Neural cell (in vitro differentiated cells): ENCODE measurements at regions not wholly inside any gene's neighbourhood (a gene's known extent, or its start where the extent isn't known, plus 50 kb on each side); places are given as distances from the start of the nearest gene placed in this dataset.

Experiments
- H2AFZ ChIP-seq: fragments of 200-600, 300-800 bp; sonication (generic), shearing (Covaris generic); 2 replicates; pipeline ENCODE4 v1.6.0; 2014; ENCODE audit warnings: low read depth, mild to moderate bottlenecking, antibody characterized with exemption, low read length, moderate library complexity
- H3F3A ChIP-seq: fragments of 200-600 bp; shearing (Covaris generic); 2 replicates; pipeline ENCODE4 v1.6.1; 2016; ENCODE audit warnings: mild to moderate bottlenecking, moderate library complexity, mixed read lengths, antibody characterized with exemption, low read length; ENCODE audit not compliant: insufficient read depth, poor library complexity, severe bottlenecking
- H3K27ac ChIP-seq: fragments of 200-600, 300-800 bp; sonication (generic), shearing (Covaris generic); 2 replicates; pipeline ENCODE4 v1.5.1; 2014; ENCODE audit warnings: mild to moderate bottlenecking, low read length, moderate library complexity
- H3K27me3 ChIP-seq: fragments of 300-800, 200-600 bp; sonication (generic), shearing (Covaris generic); 2 replicates; pipeline ENCODE4 v1.6.0; 2014; ENCODE audit warnings: mild to moderate bottlenecking, low read depth, low read length, moderate library complexity; ENCODE audit not compliant: insufficient read depth
- H3K36me3 ChIP-seq: fragments of 300-800, 200-600 bp; sonication (generic), shearing (Covaris generic); 2 replicates; pipeline ENCODE4 v1.5.1; 2014; ENCODE audit warnings: mild to moderate bottlenecking, antibody characterized with exemption, low read length, moderate library complexity; ENCODE audit not compliant: insufficient read depth
- H3K4me2 ChIP-seq: fragments of 300-800, 200-600 bp; sonication (generic), shearing (Covaris generic); 2 replicates; pipeline ENCODE4 v1.6.0; 2014; ENCODE audit warnings: mild to moderate bottlenecking, low read length
- H3K4me3 ChIP-seq: fragments of 300-800, 200-600 bp; sonication (generic), shearing (Covaris generic); 2 replicates; pipeline ENCODE4 v1.5.1; 2014; ENCODE audit warnings: mild to moderate bottlenecking, low read length, moderate library complexity
- H3K79me2 ChIP-seq: fragments of 200-600 bp; shearing (Covaris generic); replicated peaks from 2 replicates; pipeline ENCODE4 v1.6.0; 2014; ENCODE audit warnings: mild to moderate bottlenecking, low read length, moderate library complexity; ENCODE audit not compliant: insufficient read depth
- H3K9ac ChIP-seq: fragments of 300-800, 200-600 bp; sonication (generic), shearing (Covaris generic); 2 replicates; pipeline ENCODE4 v1.6.1; 2016; ENCODE audit warnings: mild to moderate bottlenecking, low read length, mixed read lengths
- H3K9me2 ChIP-seq: fragments of 200-600 bp; shearing (Covaris generic); 2 replicates; pipeline ENCODE4 v1.6.1; 2016; ENCODE audit warnings: mild to moderate bottlenecking, low read length, mixed read lengths; ENCODE audit not compliant: insufficient read depth
- H3K9me3 ChIP-seq: fragments of 200-600, 300-800 bp; sonication (generic), shearing (Covaris generic); 2 replicates; pipeline ENCODE4 v1.6.1; 2016; ENCODE audit warnings: mild to moderate bottlenecking, mixed run types, low read length, moderate library complexity, mixed read lengths
- H4K20me1 ChIP-seq: fragments of 200-600 bp; shearing (Covaris generic); 2 replicates; pipeline ENCODE4 v1.6.1; 2016; ENCODE audit warnings: mild to moderate bottlenecking, mixed run types; ENCODE audit not compliant: insufficient read depth
- CTCF ChIP-seq: fragments of 450-650 bp; IDR thresholded peaks from 2 replicates; pipeline ENCODE4 v1.5.1; 2014; ENCODE audit warnings: antibody characterized with exemption, mild to moderate bottlenecking, moderate library complexity; ENCODE audit not compliant: poor library complexity, severe bottlenecking
- EP300 ChIP-seq: fragments of 450-650 bp; conservative IDR thresholded peaks from 2 replicates; pipeline ENCODE4 v1.6.1; 2014; ENCODE audit warnings: antibody characterized with exemption, mild to moderate bottlenecking, moderate library complexity; ENCODE audit not compliant: poor library complexity, severe bottlenecking
- EZH2 ChIP-seq: fragments of 200-600, 300-800 bp; shearing (Covaris generic), sonication (generic); IDR thresholded peaks from 2 replicates; pipeline ENCODE4 v1.6.1; 2014; ENCODE audit warnings: antibody characterized with exemption, low read length, borderline replicate concordance, mild to moderate bottlenecking; ENCODE audit not compliant: insufficient read depth, poor library complexity, severe bottlenecking
- MXI1 ChIP-seq: fragments of 450-650 bp; conservative IDR thresholded peaks from 2 replicates; pipeline ENCODE4 v1.6.1; 2014; ENCODE audit warnings: antibody characterized with exemption, mild to moderate bottlenecking; ENCODE audit not compliant: poor library complexity, severe bottlenecking
- POLR2AphosphoS5 ChIP-seq: IDR thresholded peaks from 2 replicates; pipeline ENCODE4 v1.6.1; 2012
- RAD21 ChIP-seq: fragments of 450-650 bp; conservative IDR thresholded peaks from 2 replicates; pipeline ENCODE4 v1.6.1; 2014; ENCODE audit warnings: antibody characterized with exemption, mild to moderate bottlenecking, moderate library complexity
- SMC3 ChIP-seq: fragments of 450-650 bp; conservative IDR thresholded peaks from 2 replicates; pipeline ENCODE4 v1.6.1; 2014; ENCODE audit warnings: antibody characterized with exemption, mild to moderate bottlenecking, moderate library complexity; ENCODE audit not compliant: poor library complexity
- TAF1 ChIP-seq: IDR thresholded peaks from 2 replicates; pipeline ENCODE4 v1.6.1; 2012; ENCODE audit warnings: low read depth
- TF ChIP-seq, protein P1 (sequence below): IDR thresholded peaks from 2 replicates; pipeline ENCODE4 v1.6.1; 2012; ENCODE audit warnings: borderline replicate concordance

- TF ChIP-seq, protein P1, sequence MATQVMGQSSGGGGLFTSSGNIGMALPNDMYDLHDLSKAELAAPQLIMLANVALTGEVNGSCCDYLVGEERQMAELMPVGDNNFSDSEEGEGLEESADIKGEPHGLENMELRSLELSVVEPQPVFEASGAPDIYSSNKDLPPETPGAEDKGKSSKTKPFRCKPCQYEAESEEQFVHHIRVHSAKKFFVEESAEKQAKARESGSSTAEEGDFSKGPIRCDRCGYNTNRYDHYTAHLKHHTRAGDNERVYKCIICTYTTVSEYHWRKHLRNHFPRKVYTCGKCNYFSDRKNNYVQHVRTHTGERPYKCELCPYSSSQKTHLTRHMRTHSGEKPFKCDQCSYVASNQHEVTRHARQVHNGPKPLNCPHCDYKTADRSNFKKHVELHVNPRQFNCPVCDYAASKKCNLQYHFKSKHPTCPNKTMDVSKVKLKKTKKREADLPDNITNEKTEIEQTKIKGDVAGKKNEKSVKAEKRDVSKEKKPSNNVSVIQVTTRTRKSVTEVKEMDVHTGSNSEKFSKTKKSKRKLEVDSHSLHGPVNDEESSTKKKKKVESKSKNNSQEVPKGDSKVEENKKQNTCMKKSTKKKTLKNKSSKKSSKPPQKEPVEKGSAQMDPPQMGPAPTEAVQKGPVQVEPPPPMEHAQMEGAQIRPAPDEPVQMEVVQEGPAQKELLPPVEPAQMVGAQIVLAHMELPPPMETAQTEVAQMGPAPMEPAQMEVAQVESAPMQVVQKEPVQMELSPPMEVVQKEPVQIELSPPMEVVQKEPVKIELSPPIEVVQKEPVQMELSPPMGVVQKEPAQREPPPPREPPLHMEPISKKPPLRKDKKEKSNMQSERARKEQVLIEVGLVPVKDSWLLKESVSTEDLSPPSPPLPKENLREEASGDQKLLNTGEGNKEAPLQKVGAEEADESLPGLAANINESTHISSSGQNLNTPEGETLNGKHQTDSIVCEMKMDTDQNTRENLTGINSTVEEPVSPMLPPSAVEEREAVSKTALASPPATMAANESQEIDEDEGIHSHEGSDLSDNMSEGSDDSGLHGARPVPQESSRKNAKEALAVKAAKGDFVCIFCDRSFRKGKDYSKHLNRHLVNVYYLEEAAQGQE, result no peak
- TF ChIP-seq SMC3 (no peak), MXI1 (no peak), RAD21 (no peak), POLR2AphosphoS5 (no peak), TAF1 (no peak), EZH2 (no peak), CTCF (no peak), EP300 (no peak)
- H3K9me3 ChIP-seq, result no peaks in the 10 kb centered on the region
- H3K27ac ChIP-seq, result no peak overlapping the region
- H3K27me3 ChIP-seq, result no peaks in the 10 kb centered on the region
- no peaks in the 10 kb centered on the region for H3K79me2 ChIP-seq
- no peaks in the 10 kb centered on the region for H3F3A ChIP-seq
- H3K9me2 ChIP-seq, result no peaks in the 10 kb centered on the region
- H4K20me1 ChIP-seq, result no peaks in the 10 kb centered on the region
- H3K4me3 ChIP-seq, result no peak overlapping the region
- H2AFZ ChIP-seq, result no peak overlapping the region
- no peak overlapping the region for H3K9ac ChIP-seq
- H3K4me2 ChIP-seq, result no peak overlapping the region
- H3K36me3 ChIP-seq, result no peaks in the 10 kb centered on the region
Observed at GRCh38 chr21:43306911-43307676, 119.8 kb downstream of the SIK1 start.

GRCh38 chr21:43306391-43306790 is 120.5 kb downstream of the SIK1 start:
- Histone ChIP-seq H3K27me3 (no peaks in the 10 kb centered on the region), H3K36me3 (no peaks in the 10 kb centered on the region), H3K4me3 (no peak overlapping the region), H3K4me2 (no peak overlapping the region), H3F3A (no peaks in the 10 kb centered on the region), H3K27ac (no peak overlapping the region), H3K9ac (no peak overlapping the region), H2AFZ (no peak overlapping the region), H3K79me2 (no peaks in the 10 kb centered on the region), H4K20me1 (no peaks in the 10 kb centered on the region), H3K9me3 (no peaks in the 10 kb centered on the region), H3K9me2 (no peaks in the 10 kb centered on the region)
- TF ChIP-seq TAF1, result no peak
- TF ChIP-seq EP300, result no peak
- no peak for TF ChIP-seq MXI1
